22Rv1 (cell line): ENCODE measurements at regions not wholly inside any gene's neighbourhood (a gene's known extent, or its start where the extent isn't known, plus 50 kb on each side); places are given as distances from the start of the nearest gene placed in this dataset.

ENCODE experiments used
- H3K27ac ChIP-seq: fragments of 450-650 bp; 2 replicates; pipeline ENCODE4 v1.5.1; 2017
- CTCF ChIP-seq: fragments of 450-650 bp; IDR thresholded peaks from 2 replicates; pipeline ENCODE4 v1.5.1; 2017; ENCODE audit warnings: mild to moderate bottlenecking
- ZFX ChIP-seq: fragments of 450-650 bp; IDR thresholded peaks from 2 replicates; pipeline ENCODE4 v1.6.1; 2017; ENCODE audit warnings: antibody characterized with exemption, borderline replicate concordance

- no peak overlapping the region for H3K27ac ChIP-seq
- TF ChIP-seq ZFX, result no peak
- TF ChIP-seq CTCF, result no peak
Measured at GRCh38 chr4:17368408-17368807, 143.5 kb downstream of the QDPR start.

GRCh38 chr4:17367201-17367600 is 144.7 kb downstream of the QDPR start:
- no peak overlapping the region for H3K27ac ChIP-seq
- no peak for TF ChIP-seq CTCF
- no peak for TF ChIP-seq ZFX

- no peak for TF ChIP-seq CTCF
- no peak for TF ChIP-seq ZFX
Measured at GRCh38 chr4:17366496-17366895, 145.4 kb downstream of the QDPR start.

GRCh38 chr4:17362430-17362829 is 149.5 kb downstream of the QDPR start:
- H3K27ac ChIP-seq, result no peak overlapping the region
- TF ChIP-seq CTCF (no peak), ZFX (no peak)

More at GRCh38 chr4:17366496-17366895, 145.4 kb downstream of the QDPR start:
- H3K27ac ChIP-seq, result no peak overlapping the region

GRCh38 chr4:17358241-17358640 is 153.6 kb downstream of the QDPR start:
- no peak overlapping the region for H3K27ac ChIP-seq
- TF ChIP-seq CTCF (no peak), ZFX (no peak)

- no peak overlapping the region for H3K27ac ChIP-seq
- TF ChIP-seq CTCF, result no peak
- no peak for TF ChIP-seq ZFX
Measured at GRCh38 chr4:17356926-17357325, 155.0 kb downstream of the QDPR start.

- TF ChIP-seq ZFX (no peak), CTCF (no peak)
- no peak overlapping the region for H3K27ac ChIP-seq
Measured at GRCh38 chr4:17352357-17352756, 159.5 kb downstream of the QDPR start.
